Psoas muscle (tissue), 7 donors: ENCODE measurements at regions not wholly inside any gene's neighbourhood (a gene's known extent, or its start where the extent isn't known, plus 50 kb on each side); places are given as distances from the start of the nearest gene placed in this dataset.

ENCODE experiments used
- ATAC-seq, 4 donors: fragments of 200-7000 bp; cut with Tn5 transposase; one replicate each; pipeline ENCODE4 v1.9.1; 2020; ENCODE audit warnings: moderate library complexity in 3 of 4, mild to moderate bottlenecking in 2 of 4
- DNase-seq, 2 donors: peaks; one replicate each; pipeline ENCODE4 v3.0.0-alpha.2; 2020
- H3K27ac ChIP-seq: fragments of 200-600 bp; one replicate; pipeline ENCODE4 v1.8.0; 2022
- H3K27me3 ChIP-seq, 3 donors: fragments of 200-600 bp in 1 of 3; one replicate each; pipeline versions ENCODE4 v1.6.1 to v1.8.0; 2013 to 2022; ENCODE audit warnings: low read length in 2 of 3, mild to moderate bottlenecking in 2 of 3, moderate library complexity in 1 of 3; ENCODE audit not compliant: insufficient read depth in 3 of 3
- H3K36me3 ChIP-seq, 2 donors: fragments of 200-600 bp in 1 of 2; one replicate each; pipeline versions ENCODE4 v1.6.1 to v1.8.0; 2013 to 2022; ENCODE audit warnings: low read depth in 1 of 2, mild to moderate bottlenecking in 1 of 2, moderate library complexity in 1 of 2; ENCODE audit not compliant: insufficient read depth in 1 of 2
- H3K4me1 ChIP-seq: fragments of 200-600 bp; one replicate; pipeline ENCODE4 v1.8.0; 2022
- H3K4me3 ChIP-seq: fragments of 200-600 bp; one replicate; pipeline ENCODE4 v1.8.0; 2022; ENCODE audit warnings: mild to moderate bottlenecking
- H3K9me3 ChIP-seq: fragments of 200-600 bp; one replicate; pipeline ENCODE4 v1.8.0; 2022
- CTCF ChIP-seq: fragments of 200-600 bp; IDR thresholded peaks from one replicate; pipeline ENCODE4 v1.8.0; 2022; ENCODE audit warnings: antibody characterized with exemption
- WGBS, 3 donors: extraction: QIAGEN DNeasy Blood & Tissue Kit; methylation state at CpG; one replicate each; pipeline versions ENCODE4 v1.1.6 to v1.1.7; 2013; 5-methylcytosine and 5-hydroxymethylcytosine counted together
- intact Hi-C, 2 donors: fragments of 100-400 bp; cut with DNase I; formaldehyde crosslinking; loops; one replicate each; pipeline versions ENCODE4 v1.11.0 to v1.14.2; 2022
- donor health status: healthy with polysubstance abuse.
- donor health status: DM: no; HTN: no; CAD: no; lungs with moderate emphysema.
- donor health status: Bipolar disorder and iron deficiency.
- donor health status: healthy.
- donor health status: DM: yes; HTN: yes; CAD: no.
- donor health status: DM: no; HTN: no; CAD: no.
- donor health status: DM: yes; HTN: yes; CAD: no.

GRCh38 chr2:48852938-48853337 is 97.4 kb upstream of the LHCGR start:
- H3K36me3 ChIP-seq, result no peaks in the 10 kb centered on the region
- peaks cover 0 to 3% (median 0%) of the 10 kb centered on the region in 3 donors for H3K27me3 ChIP-seq
- no peak overlapping the region for H3K27ac ChIP-seq
- intact Hi-C loops, result no loop called here
- DNase-seq (no peak), ATAC-seq (no peak)
- no peak overlapping the region for H3K4me3 ChIP-seq
- H3K9me3 ChIP-seq, result no peaks in the 10 kb centered on the region
- WGBS, 3 donors, result 38 to 61% (median 49%) methylated on average over 1 of the region's 1 CpG
- no peaks in the 10 kb centered on the region for H3K4me1 ChIP-seq
- TF ChIP-seq CTCF, result no peak

DNA sequence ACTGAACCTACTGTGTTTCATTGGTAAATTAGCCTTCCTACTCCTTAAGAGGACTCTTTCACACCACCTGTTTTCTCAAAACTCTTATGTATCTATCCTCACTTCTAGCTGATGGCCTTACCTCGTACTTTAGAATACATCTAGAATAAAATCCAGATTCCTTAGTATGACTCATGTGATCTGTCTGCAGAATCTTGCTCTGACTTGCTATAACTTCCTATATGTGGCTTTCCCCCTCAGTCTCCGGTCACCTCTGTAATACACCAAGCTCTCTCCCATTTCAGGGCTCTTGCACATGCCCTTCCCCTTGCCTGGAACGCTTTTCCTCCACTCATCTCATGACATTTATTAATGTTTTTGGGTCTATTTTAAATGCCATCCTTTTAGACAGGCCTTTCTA is 95.6 kb upstream of the LHCGR start:
- ATAC-seq (no peak), DNase-seq (no peak)
- WGBS, 3 donors, result 81 to 87% (median 86%) methylated on average over 3 of the region's 3 CpGs
- H3K4me3 ChIP-seq, result no peak overlapping the region
- no peak for TF ChIP-seq CTCF
- no peak overlapping the region for H3K27ac ChIP-seq
- no peaks in the 10 kb centered on the region for H3K9me3 ChIP-seq
- H3K4me1 ChIP-seq, result no peaks in the 10 kb centered on the region
- no peaks in the 10 kb centered on the region for H3K36me3 ChIP-seq
- intact Hi-C loops, result no loop called here
- H3K27me3 ChIP-seq, result peaks cover 0 to under 1% (median 0%) of the 10 kb centered on the region in 3 donors

DNA sequence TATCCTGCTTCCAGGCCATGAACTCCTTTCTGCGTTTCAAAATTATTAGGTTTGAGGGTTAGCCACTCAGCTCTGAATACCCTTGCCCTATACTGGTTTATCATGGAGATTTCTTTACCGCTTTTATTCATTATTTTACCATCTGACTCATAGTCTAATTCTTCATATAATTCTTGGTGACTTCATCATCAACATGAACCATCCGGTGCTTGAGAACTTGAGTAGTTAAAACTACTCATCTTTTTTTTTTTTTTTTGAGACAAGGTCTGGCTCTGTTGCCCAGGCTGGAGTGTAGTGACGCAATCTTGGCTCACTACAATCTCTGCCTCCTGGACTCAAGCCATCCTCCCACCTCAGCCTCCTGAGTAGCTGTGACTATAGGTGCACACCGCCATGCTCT is 94.2 kb upstream of the LHCGR start:
- no peaks in the 10 kb centered on the region for H3K27me3 ChIP-seq
- no peaks in the 10 kb centered on the region for H3K9me3 ChIP-seq
- no peaks in the 10 kb centered on the region for H3K4me1 ChIP-seq
- intact Hi-C loops, result no loop called here
- no peak for TF ChIP-seq CTCF
- H3K27ac ChIP-seq, result no peak overlapping the region
- DNase-seq (no peak), ATAC-seq (no peak)
- H3K4me3 ChIP-seq, result no peak overlapping the region
- 74 to 82% (median 79%) methylated on average over 5 of the region's 5 CpGs for WGBS, 3 donors
- H3K36me3 ChIP-seq, result no peaks in the 10 kb centered on the region

DNA sequence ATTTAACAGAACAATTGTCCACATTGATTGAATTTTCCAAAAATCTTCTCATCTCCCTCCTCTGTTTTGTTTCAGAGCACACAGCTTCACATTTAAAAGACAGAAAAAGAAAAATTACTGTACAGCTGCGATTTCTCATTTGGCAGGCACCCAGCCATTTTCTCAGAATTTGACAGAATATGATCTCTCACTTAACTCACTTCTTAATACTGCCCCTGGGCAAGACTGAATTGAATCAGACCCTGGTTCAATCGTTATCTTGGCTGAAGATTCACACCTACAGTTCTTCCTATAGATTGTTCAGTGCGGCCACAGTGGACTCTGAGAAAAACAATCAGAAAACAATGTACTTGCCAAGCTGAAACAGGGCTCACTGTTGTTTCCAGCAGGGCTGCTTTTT is 90.2 kb upstream of the LHCGR start:
- ATAC-seq, result no peak

More for the DNA sequence above, 90.2 kb upstream of the LHCGR start:
- TF ChIP-seq CTCF, result no peak
- H3K9me3 ChIP-seq, result no peaks in the 10 kb centered on the region
- no peak for DNase-seq
- H3K27ac ChIP-seq, result no peak overlapping the region
- no peaks in the 10 kb centered on the region for H3K4me1 ChIP-seq
- no peaks in the 10 kb centered on the region for H3K36me3 ChIP-seq
- H3K4me3 ChIP-seq, result no peak overlapping the region
- no peaks in the 10 kb centered on the region for H3K27me3 ChIP-seq
- intact Hi-C loops, result no loop called here
- 19 to 30% (median 25%) methylated on average over 3 of the region's 3 CpGs for WGBS, 3 donors
